ENCODE measurements at regions not wholly inside any gene's neighbourhood (a gene's known extent, or its start where the extent isn't known, plus 50 kb on each side); places are given as distances from the start of the nearest gene placed in this dataset.
"Not testable (repeated sequence)": the region's sequence is repeated elsewhere in the genome, so short reads cannot be mapped to it uniquely, and the experiment has no call there.

- not testable (repeated sequence) for DNase-seq (ENCODE audit: insufficient read length, low spot score); FAIRE-seq
These were observed 143.3 kb downstream of the TMEM121 start for GRCh38 chr14:105669646-105670045.

DNA sequence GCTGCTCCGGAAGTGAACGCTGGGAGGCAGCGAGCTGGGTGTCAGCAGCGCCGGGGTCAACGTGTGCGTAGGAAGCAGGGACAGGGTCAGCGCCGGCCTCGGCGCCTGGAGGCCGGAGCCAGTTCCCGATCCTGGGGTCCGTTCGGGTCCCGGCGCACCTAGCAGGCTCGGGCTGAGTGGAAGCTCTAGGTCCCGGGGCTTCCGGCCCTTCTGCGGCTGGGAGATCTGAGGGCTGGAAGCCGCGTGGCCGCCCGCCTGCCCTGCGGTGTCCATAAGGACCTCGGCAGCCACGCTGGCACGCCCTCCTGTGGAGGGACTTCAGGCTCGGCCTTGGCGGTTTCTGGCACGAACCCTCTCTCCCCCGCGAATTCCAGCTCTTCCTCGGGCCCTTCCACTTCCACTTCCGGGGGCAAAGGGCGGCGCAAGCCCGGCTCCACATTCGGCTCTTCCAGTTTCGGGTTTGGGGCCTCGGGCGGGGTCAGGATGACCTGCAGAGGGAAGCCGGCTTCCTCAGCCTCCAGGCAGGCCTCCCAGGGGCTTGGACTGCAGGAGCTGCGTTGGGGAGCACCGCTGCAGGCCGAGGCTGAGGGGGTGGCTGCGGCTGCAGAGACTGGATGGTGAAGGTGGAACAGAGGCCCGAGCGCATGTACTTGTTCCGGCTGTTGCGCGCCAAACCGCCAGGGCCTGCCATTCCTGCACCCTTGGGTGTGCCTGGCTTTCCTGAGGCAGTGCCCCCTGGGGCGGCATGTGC lies 146.2 kb downstream of the TMEM121 start:
- DNase-seq (ENCODE audit: insufficient read length, low spot score); FAIRE-seq: not testable (repeated sequence)

- not testable (repeated sequence) for DNase-seq (ENCODE audit: insufficient read length, low spot score); FAIRE-seq
These were observed 149.1 kb downstream of the TMEM121 start for GRCh38 chr14:105675433-105675832.

DNA sequence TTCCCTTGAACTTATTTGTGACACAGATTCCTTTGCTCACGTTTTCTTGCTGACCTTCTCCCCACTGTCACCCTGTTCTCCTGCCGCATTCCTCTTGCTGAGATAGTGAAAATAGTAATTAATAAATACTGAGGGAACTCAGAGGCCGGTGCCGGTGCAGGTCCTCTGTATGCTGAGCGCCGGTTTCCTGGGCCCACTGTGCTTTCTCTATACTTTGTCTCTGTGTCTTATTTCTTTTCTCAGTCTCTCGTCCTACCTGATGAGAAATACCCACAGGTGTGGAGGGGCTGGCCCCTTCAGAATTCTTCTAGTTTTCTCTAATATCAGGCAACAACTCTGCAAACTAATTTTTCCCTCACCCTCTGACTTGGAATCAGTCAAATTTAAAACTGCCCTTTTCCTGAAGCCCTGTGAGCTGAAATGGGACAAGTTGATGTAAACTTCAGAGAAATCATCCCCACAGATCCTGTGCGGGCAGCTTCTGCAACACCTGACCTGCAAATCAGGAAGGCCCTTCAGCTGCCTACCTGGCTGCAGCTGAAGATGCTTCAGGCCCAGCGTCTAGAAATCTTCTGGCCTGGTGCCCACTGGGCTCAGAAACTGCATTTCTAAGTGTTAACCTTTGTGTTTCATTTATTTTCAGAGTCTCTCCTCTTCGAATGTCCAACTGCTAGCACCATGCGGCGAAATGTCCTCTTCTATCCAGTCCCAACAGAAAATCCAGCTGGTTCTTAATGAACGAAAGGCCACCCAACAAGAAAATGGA lies 149.7 kb downstream of the TMEM121 start:
- FAIRE-seq; DNase-seq (ENCODE audit: insufficient read length, low spot score): not testable (repeated sequence)

GRCh38 chr14:105678057-105678456 lies 151.7 kb downstream of the TMEM121 start:
- not testable (repeated sequence) for FAIRE-seq; DNase-seq (ENCODE audit: insufficient read length, low spot score)

GRCh38 chr14:105678996-105679958 lies 152.9 kb downstream of the TMEM121 start:
- DNase-seq (ENCODE audit: insufficient read length, low spot score), result not testable (repeated sequence)

GRCh38 chr14:105679959-105680735 lies 153.8 kb downstream of the TMEM121 start:
- not testable (repeated sequence) for FAIRE-seq; DNase-seq (ENCODE audit: insufficient read length, low spot score)

More at GRCh38 chr14:105678996-105679958, 152.9 kb downstream of the TMEM121 start:
- not testable (repeated sequence) for FAIRE-seq

DNA sequence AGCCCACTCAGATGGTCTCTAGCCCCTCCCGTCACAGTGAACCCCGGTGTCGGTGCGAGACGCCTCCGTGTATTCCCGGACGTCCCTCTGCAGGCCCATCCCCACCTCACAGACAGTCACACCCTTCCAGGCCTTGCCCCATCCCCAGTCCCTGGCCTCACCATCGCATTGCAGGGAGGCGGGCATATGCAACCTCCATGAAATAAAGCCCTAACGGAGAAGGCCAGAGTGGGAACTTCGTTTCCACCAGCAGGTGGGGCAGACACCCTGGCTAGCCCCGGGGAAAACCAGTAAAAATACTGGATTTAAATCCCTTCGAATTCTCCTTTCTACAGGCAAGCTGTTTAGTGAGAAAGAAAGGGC lies 154.3 kb downstream of the TMEM121 start:
- not testable (repeated sequence) for FAIRE-seq; DNase-seq (ENCODE audit: insufficient read length, low spot score)

DNA sequence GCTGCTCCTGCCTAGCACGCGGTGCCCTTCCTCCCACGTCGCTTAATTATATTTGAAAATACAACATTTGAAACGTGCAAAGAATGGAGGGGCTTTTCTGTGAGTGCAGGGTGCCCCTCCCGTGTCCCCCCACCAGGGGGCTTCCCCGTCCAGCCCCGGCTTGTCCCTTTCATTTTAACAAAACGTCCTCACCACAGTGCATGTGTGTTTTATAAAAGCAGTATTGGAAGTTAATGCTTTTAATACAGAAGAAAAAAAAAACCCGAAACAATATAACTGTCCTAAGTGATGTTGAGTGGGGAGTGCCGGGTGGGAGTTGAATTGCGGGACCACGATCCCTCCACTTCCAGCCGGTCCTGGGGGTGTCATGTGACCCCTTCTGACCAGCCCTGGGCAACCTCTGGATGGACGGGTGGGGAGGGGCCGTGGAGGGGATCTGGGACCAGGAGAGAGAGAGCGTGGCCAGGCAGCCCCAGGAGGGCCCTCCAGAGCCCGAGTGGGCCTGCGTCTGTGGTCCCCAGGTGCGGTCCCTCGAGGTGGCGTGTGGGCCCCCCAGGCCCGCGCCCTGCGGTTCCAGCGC lies 155.3 kb downstream of the TMEM121 start:
- not testable (repeated sequence) for FAIRE-seq

DNA sequence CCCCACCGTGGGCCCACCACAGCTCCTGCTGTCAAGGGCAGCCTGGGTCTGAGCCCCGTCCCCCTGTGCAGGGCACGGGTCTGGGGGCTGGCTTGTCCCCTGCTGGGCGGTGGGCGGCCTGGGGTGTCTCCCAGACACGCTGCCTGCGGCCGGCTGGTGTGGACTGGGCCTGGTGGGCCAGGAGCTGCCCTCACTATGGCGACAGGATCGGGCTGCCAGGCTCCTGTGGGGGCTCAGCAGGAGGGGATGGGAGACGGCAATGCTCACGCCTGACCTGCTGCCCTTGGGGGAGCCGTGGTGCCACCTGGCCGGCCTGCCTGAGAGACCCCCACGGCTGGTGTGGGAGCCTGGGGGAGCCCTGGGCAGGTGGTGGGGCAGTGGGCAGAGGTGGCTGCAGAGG lies 156.1 kb downstream of the TMEM121 start:
- not testable (repeated sequence) for FAIRE-seq; DNase-seq (ENCODE audit: insufficient read length, low spot score)

More for the DNA sequence above, 155.3 kb downstream of the TMEM121 start:
- DNase-seq (ENCODE audit: insufficient read length, low spot score), result not testable (repeated sequence)

DNA sequence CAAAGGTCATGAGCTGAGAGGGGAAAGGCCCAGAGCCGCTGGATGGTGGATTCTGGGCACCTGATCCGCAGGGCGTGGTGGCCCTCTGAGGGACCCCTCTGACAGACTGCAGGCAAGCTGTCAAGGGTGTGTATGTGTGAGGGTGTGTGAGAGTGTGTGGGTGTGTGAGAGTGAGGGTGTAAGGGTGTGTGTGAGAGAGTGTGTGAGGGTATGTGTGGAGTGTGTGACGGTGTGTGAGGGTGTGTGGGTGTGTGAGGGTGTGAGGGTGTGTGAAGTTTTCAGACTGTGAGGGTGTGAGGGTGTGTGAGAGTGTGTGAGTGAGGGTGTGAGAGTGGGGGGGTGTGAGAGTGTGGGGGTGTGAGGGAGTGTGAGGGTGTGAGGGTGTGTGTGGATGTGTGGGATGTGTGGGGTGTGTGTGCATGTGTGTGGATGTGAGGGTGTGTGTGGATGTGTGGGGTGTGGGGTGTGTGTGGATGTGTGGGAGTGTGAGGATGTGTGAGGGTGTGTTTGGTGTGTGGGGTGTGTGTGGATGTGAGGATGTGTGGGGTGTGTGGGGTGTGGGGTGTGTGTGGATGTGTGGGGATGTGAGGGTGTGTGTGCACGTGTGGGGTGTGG lies 156.7 kb downstream of the TMEM121 start:
- FAIRE-seq (peak; percentile 40), DNase-seq (ENCODE audit: insufficient read length, low spot score) (no peak)

GRCh38 chr14:105684056-105684455 lies 157.7 kb downstream of the TMEM121 start:
- not testable (repeated sequence) for DNase-seq (ENCODE audit: insufficient read length, low spot score); FAIRE-seq

DNA sequence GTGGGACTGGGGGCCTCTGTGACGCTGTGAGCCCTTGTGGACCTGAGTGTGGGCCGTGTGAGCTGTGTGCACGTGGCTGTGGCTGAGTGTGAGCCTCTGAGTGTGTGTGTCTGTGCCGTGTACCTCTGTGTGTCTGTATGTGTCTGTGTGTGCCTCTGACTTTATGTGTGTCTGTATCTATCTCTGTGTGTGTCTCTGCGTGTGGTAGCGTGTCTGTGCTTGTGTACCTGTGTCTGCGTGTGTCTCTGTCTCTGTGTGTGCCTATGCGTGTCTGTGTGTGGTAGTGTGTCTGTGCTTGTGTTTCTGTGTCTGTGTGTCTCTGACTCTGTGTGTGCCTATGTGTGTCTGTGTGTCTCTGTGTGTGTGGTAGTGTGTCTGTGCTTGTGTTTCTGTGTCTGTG lies 158.2 kb downstream of the TMEM121 start:
- not testable (repeated sequence) for DNase-seq (ENCODE audit: insufficient read length, low spot score)
- peak; percentile 26 for FAIRE-seq

- no peak for FAIRE-seq
These were observed 158.6 kb downstream of the TMEM121 start for GRCh38 chr14:105685003-105685402.

GRCh38 chr14:105685605-105686004 lies 159.2 kb downstream of the TMEM121 start:
- not testable (repeated sequence) for FAIRE-seq; DNase-seq (ENCODE audit: insufficient read length, low spot score)

More at GRCh38 chr14:105685003-105685402, 158.6 kb downstream of the TMEM121 start:
- DNase-seq (ENCODE audit: insufficient read length, low spot score), result no peak

DNA sequence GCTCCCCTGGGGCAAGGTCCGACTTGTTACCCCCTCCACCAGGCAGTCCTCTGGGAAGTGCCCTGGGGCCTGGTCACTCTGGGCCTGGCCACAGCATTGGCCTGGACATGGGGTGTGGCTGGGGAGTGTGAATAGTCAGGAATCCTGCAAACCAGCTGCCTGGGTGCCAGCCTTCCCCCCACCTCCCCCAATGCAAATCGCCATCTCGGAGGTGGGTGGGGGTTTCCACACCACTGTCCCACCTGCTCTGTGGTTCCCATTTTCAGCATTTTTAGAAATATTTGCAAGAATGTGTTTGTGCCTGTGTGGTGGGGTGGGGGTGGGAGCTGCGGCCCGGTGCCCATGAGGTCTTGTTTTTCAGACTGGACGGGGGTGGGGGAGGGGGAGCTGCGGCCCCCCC lies 159.7 kb downstream of the TMEM121 start:
- not testable (repeated sequence) for FAIRE-seq; DNase-seq (ENCODE audit: insufficient read length, low spot score)

DNA sequence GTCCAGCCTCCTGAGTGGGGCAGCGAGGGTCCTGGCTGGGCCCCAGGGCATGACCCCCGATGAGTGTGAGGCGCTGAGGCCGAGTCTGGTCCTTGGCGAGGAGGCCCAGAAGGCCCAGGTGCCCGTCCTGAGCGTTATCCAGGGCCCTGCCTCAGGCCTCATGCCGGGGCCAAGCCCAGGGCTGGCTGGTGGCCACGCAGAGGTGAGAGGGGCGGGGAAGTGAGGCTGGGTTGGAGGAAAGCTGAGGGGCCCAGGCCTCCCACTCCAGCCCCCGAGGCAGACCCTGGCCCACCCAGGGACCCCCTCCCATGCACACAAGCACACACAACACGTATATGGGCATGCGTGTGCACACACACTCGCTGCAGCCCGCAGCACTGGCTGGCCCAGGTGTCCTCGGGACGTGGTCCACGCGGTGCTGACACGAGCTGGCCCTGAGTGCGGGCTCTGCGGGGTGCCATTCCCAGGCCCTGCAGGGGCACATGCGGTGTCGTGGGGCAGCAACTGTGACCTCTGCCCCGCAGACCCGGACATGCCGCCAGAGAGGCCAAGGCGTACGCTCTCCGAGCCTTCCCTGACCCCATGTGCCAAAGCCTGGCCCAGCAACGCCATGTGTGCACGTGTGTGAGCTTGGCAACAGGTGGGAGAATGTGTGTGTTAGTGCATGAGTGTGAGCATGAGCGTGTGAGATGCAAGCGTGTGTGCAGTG lies 160.2 kb downstream of the TMEM121 start:
- not testable (repeated sequence) for DNase-seq (ENCODE audit: insufficient read length, low spot score); FAIRE-seq
